ENCODE measurements at regions not wholly inside any gene's neighbourhood (a gene's known extent, or its start where the extent isn't known, plus 50 kb on each side); places are given as distances from the start of the nearest gene placed in this dataset.

- H3K9me3 Mint-ChIP-seq = no peaks in the 10 kb centered on the region
- H3K27me3 Mint-ChIP-seq = peaks cover 32% of the 10 kb centered on the region
- H3K4me1 Mint-ChIP-seq (ENCODE audit: low read depth) = no peaks in the 10 kb centered on the region
- H3K27ac Mint-ChIP-seq = no peak overlapping the region
- no peaks in the 10 kb centered on the region for H3K36me3 Mint-ChIP-seq (ENCODE audit: low read depth)
- H3K4me3 Mint-ChIP-seq = no peak overlapping the region
Measured at GRCh38 chr5:155732587-155733376, 594.2 kb upstream of the SGCD start.

DNA sequence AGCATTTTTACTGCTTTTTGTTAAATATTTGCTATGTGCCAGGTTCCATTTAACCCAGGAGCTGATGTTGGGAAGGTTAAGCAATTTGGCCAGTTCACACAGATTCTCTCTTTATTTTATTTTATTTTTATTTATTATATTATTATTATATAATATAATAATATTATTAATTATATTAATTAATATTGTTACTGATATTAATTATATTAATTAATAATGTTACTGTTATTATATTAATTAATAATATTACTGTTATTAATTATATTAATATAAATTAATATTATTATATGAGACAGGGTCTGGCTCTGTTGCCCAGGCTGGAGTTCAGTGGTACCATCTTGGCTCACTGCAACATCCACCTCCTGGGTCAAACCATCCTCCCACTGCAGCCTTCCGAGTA lies 593.0 kb upstream of the SGCD start:
- no peaks in the 10 kb centered on the region for H3K4me1 Mint-ChIP-seq (ENCODE audit: low read depth)
- no peaks in the 10 kb centered on the region for H3K36me3 Mint-ChIP-seq (ENCODE audit: low read depth)
- H3K27me3 Mint-ChIP-seq = peaks cover 31% of the 10 kb centered on the region
- no peak overlapping the region for H3K27ac Mint-ChIP-seq
- no peak overlapping the region for H3K4me3 Mint-ChIP-seq
- H3K9me3 Mint-ChIP-seq = no peaks in the 10 kb centered on the region

DNA sequence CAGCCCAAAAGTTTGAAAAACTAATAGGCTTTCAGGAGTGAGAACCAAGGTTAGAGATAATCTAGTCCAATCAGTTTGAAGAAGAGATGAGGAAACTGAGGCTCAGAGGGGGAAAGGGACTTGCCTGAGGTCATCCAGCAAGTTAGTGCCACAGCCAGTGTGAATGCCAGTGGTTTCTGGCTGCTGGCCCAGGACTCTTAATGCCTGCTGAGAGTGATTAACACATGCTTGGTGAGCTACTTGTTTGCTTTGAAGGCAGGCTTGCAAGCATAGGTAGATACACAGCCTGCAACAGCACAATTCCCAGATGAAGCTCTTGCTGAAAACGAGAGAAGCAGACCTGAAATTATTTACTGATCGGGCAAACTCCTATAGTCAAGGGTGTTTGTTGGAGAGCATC lies 591.6 kb upstream of the SGCD start:
- no peaks in the 10 kb centered on the region for H3K4me1 Mint-ChIP-seq (ENCODE audit: low read depth)
- peaks cover 17% of the 10 kb centered on the region for H3K27me3 Mint-ChIP-seq
- H3K4me3 Mint-ChIP-seq = no peak overlapping the region
- no peak overlapping the region for H3K27ac Mint-ChIP-seq
- H3K9me3 Mint-ChIP-seq = no peaks in the 10 kb centered on the region
- H3K36me3 Mint-ChIP-seq (ENCODE audit: low read depth) = no peaks in the 10 kb centered on the region

GRCh38 chr5:155738616-155739015 lies 588.3 kb upstream of the SGCD start:
- Mint-ChIP-seq H3K4me1 (ENCODE audit: low read depth) (no peaks in the 10 kb centered on the region), H3K27me3 (no peaks in the 10 kb centered on the region), H3K9me3 (no peaks in the 10 kb centered on the region), H3K36me3 (ENCODE audit: low read depth) (no peaks in the 10 kb centered on the region), H3K4me3 (no peak overlapping the region), H3K27ac (no peak overlapping the region)

DNA sequence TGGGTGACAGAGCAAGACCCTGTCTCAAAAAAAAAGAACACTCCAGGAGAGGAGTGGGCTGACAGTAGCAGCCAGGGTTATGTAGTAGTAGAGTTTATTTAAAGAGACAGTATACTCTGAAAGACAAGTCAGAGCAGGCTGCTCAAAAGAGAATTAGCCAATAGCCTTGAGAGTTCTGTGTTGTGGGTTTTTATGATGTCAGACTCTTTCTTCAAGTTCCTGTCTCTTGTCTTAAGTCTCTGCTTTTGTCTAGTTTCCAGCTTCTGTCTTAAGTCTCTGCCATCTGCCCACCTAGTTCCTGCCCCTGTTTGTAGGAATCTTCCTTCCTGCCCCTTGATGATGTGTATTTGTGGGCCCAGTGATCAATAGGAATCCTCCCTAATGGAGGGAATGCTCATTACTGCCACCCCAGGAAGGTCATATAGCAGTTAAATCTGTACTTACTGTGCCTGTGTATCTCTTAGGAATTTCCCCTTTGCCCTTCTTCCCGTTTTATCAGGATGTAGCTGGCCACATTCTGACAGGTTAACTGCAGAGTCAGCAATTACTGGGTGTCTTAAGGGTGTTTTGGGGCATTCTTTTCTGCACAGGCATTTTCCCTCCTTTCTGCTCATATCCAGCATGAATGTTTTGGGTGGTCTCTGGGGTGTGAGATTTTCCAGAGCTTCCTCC lies 580.5 kb upstream of the SGCD start:
- Mint-ChIP-seq H3K36me3 (ENCODE audit: low read depth) (no peaks in the 10 kb centered on the region), H3K27me3 (peaks cover 4% of the 10 kb centered on the region), H3K27ac (no peak overlapping the region), H3K4me3 (no peak overlapping the region), H3K4me1 (ENCODE audit: low read depth) (no peaks in the 10 kb centered on the region), H3K9me3 (no peaks in the 10 kb centered on the region)

DNA sequence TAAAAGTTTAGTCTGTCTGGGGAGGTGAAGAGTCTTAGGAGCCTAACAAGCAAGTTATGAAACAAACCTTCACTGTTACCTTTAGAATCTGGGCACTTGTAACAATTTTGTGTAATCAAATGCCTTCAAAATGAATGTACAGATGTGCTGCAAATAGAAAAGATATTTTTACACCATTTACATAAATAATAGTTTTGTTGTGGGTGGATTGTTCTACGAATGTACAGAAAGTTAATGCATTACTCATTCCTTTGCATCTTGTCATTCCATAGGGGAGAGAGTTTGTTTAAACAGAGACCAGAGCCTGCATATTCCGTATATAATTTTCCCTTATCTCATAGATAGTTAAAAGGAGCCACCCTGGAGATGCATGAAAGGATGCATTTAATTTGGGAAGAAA lies 576.9 kb upstream of the SGCD start:
- Mint-ChIP-seq H3K4me1 (ENCODE audit: low read depth) (no peaks in the 10 kb centered on the region), H3K9me3 (no peaks in the 10 kb centered on the region), H3K36me3 (ENCODE audit: low read depth) (no peaks in the 10 kb centered on the region), H3K27ac (no peak overlapping the region), H3K27me3 (peaks cover 7% of the 10 kb centered on the region), H3K4me3 (no peak overlapping the region)

- Mint-ChIP-seq H3K4me3 (no peak overlapping the region), H3K27me3 (peaks cover 7% of the 10 kb centered on the region), H3K27ac (no peak overlapping the region), H3K9me3 (no peaks in the 10 kb centered on the region), H3K36me3 (ENCODE audit: low read depth) (no peaks in the 10 kb centered on the region), H3K4me1 (ENCODE audit: low read depth) (no peaks in the 10 kb centered on the region)
Measured at GRCh38 chr5:155750571-155750970, 576.4 kb upstream of the SGCD start.

DNA sequence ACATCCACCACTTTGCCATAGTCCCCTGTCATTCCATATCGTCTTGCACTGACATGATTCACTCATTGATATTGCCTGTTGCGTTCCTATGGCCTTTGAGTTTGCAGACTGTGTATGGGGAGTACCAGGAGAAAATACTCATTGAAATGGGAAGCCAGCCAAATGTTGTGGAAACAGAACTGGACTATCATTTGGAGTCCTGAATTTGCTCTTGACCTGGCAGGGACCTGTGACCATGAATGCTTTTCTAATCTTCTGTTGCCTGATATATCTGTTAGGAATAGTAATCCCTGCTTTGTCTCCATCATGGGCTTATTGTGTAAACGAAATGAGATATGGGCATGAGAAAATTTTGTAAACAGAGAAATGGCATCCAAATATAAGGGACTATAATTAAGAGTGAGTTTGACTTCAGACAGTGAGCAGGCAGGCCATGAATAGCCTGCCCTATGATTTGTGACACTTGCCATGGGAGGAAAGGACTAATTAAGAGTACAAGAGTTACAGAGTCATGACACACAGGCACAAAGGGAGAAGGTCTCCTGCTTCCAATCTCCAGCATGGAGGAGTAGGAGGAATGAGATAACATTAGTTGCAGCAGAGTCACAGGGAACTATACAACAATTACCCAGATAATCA lies 572.9 kb upstream of the SGCD start:
- H3K4me1 Mint-ChIP-seq (ENCODE audit: low read depth) = no peaks in the 10 kb centered on the region

DNA sequence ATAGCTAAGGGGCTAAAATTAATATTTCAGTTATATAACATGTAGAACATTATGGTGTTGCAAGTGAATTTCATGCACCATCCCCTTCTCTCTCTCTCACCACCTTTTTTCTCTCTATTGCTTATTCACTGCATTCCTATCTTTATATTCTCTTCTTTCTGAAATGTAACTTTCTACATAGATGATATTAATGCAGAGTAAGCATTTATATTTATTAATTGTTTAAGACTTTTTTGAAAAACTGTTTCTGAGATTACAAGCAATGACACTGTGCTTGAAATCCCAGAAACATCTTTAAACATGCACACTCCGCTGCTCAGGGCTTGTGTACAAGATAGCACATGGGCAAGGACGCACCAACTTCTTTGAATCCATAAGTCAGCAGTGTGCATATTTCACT lies 567.7 kb upstream of the SGCD start:
- Mint-ChIP-seq H3K36me3 (ENCODE audit: low read depth) (peaks cover 7% of the 10 kb centered on the region), H3K4me3 (no peak overlapping the region), H3K4me1 (ENCODE audit: low read depth) (no peaks in the 10 kb centered on the region), H3K9me3 (peaks cover 15% of the 10 kb centered on the region), H3K27me3 (no peaks in the 10 kb centered on the region), H3K27ac (no peak overlapping the region)

More for the DNA sequence above, 572.9 kb upstream of the SGCD start:
- no peak overlapping the region for H3K4me3 Mint-ChIP-seq
- H3K27me3 Mint-ChIP-seq = peaks cover 7% of the 10 kb centered on the region
- H3K27ac Mint-ChIP-seq = no peak overlapping the region
- H3K36me3 Mint-ChIP-seq (ENCODE audit: low read depth) = no peaks in the 10 kb centered on the region
- H3K9me3 Mint-ChIP-seq = no peaks in the 10 kb centered on the region

DNA sequence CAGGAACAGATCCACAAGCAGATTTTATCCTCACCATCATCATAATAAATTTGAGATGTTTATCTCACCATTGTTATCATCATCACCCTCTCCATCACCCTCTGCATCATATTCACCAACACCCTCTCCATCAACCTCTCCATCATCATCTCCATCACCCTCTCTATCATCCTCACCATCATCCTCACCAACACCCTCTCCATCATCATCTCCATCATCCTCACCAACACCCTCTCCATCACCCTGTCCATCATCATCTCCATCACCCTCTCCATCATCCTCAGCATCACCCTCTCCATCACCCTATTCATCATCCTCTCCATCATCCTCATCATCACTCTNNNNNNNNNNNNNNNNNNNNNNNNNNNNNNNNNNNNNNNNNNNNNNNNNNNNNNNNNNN lies 567.0 kb upstream of the SGCD start:
- H3K36me3 Mint-ChIP-seq (ENCODE audit: low read depth) = peaks cover 7% of the 10 kb centered on the region
- peaks cover 15% of the 10 kb centered on the region for H3K9me3 Mint-ChIP-seq
- H3K4me3 Mint-ChIP-seq = no peak overlapping the region
- no peaks in the 10 kb centered on the region for H3K4me1 Mint-ChIP-seq (ENCODE audit: low read depth)
- H3K27ac Mint-ChIP-seq = peak overlapping the region; percentile 41
- no peaks in the 10 kb centered on the region for H3K27me3 Mint-ChIP-seq

GRCh38 chr5:155761502-155761901 lies 565.5 kb upstream of the SGCD start:
- H3K27me3 Mint-ChIP-seq = no peaks in the 10 kb centered on the region
- H3K9me3 Mint-ChIP-seq = peaks cover 15% of the 10 kb centered on the region
- no peak overlapping the region for H3K4me3 Mint-ChIP-seq
- peaks cover 7% of the 10 kb centered on the region for H3K36me3 Mint-ChIP-seq (ENCODE audit: low read depth)
- peak overlapping the region; percentile 88 for H3K27ac Mint-ChIP-seq
- no peaks in the 10 kb centered on the region for H3K4me1 Mint-ChIP-seq (ENCODE audit: low read depth)

GRCh38 chr5:155765715-155766114 lies 561.2 kb upstream of the SGCD start:
- no peak overlapping the region for H3K27ac Mint-ChIP-seq
- peaks cover 7% of the 10 kb centered on the region for H3K36me3 Mint-ChIP-seq (ENCODE audit: low read depth)
- H3K9me3 Mint-ChIP-seq = peaks cover 7% of the 10 kb centered on the region
- H3K27me3 Mint-ChIP-seq = no peaks in the 10 kb centered on the region
- H3K4me1 Mint-ChIP-seq (ENCODE audit: low read depth) = no peaks in the 10 kb centered on the region
- H3K4me3 Mint-ChIP-seq = no peak overlapping the region

- no peaks in the 10 kb centered on the region for H3K4me1 Mint-ChIP-seq (ENCODE audit: low read depth)
- no peak overlapping the region for H3K27ac Mint-ChIP-seq
- no peaks in the 10 kb centered on the region for H3K36me3 Mint-ChIP-seq (ENCODE audit: low read depth)
- no peak overlapping the region for H3K4me3 Mint-ChIP-seq
- no peaks in the 10 kb centered on the region for H3K9me3 Mint-ChIP-seq
- H3K27me3 Mint-ChIP-seq = no peaks in the 10 kb centered on the region
Measured at GRCh38 chr5:155767470-155767869, 559.5 kb upstream of the SGCD start.

DNA sequence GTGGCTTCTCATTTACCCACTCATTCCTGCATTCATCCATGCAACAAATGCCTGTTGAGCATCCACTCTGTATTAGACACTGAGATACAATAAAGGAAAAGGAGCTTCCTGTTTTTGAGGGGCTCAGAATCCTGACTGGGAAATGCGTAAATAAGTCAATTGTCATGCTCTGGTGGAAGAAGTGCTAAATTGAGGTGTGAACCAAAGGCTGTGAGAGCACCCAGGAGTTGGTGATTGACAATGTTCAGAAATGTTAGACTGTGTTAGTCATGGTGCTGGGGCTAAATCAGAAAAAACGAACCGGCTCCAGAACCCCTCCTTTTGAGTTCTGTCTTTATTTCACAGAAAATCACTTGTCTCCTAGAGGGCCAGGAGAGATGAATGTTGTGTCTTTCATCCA lies 558.6 kb upstream of the SGCD start:
- Mint-ChIP-seq H3K27ac (no peak overlapping the region), H3K27me3 (no peaks in the 10 kb centered on the region), H3K4me1 (ENCODE audit: low read depth) (no peaks in the 10 kb centered on the region), H3K36me3 (ENCODE audit: low read depth) (no peaks in the 10 kb centered on the region), H3K4me3 (no peak overlapping the region), H3K9me3 (no peaks in the 10 kb centered on the region)

DNA sequence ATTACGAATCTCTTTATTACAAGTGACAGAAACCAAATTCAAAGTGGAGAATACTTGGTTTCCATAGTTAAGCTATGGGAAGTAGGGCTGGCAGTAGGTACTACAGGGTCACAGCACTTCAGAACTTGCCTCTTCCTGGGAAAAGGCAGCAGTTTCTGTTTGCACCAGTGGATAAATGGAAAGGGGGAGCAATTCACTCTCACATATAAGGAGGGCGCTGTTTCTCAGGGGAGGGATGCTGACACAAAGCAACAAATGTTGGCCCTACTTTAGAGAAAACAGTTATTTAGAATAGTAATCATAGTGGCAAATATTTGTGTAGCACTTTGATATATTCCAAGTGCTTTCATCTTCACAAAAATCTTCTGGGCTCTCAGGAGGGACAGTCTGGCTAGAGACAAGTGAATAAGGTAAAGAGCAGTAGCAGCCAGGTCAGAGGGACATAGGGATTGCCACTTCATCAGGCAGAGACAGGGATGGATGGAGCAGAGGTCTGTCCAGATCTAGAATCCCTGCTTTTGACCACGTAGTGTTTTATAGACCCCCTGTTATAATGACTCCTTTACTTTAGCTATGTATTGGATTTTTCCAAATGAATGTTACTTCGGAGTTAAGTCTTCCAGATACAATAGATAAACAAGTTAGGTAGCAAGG lies 554.8 kb upstream of the SGCD start:
- Mint-ChIP-seq H3K27me3 (no peaks in the 10 kb centered on the region), H3K36me3 (ENCODE audit: low read depth) (no peaks in the 10 kb centered on the region), H3K9me3 (no peaks in the 10 kb centered on the region), H3K27ac (no peak overlapping the region), H3K4me3 (no peak overlapping the region), H3K4me1 (ENCODE audit: low read depth) (no peaks in the 10 kb centered on the region)
